K562 (cell line): ENCODE measurements at regions not wholly inside any gene's neighbourhood (a gene's known extent, or its start where the extent isn't known, plus 50 kb on each side); places are given as distances from the start of the nearest gene placed in this dataset.

Experiments used
- CTCF ChIP-seq, 3 experiments: IDR thresholded peaks in 2 of 3; conservative IDR thresholded peaks in 1 of 3; 2 replicates each; pipeline ENCODE4 v1.5.1; 2011 to 2012; ENCODE audit warnings: low read length in 3 of 3, mild to moderate bottlenecking in 3 of 3, control low read depth in 2 of 3, improper control_type of control experiment in 1 of 3, inconsistent platforms in 1 of 3, low read depth in 1 of 3, mixed read lengths in 1 of 3, moderate library complexity in 1 of 3; ENCODE audit not compliant: insufficient read depth in 2 of 3
- EP300 ChIP-seq: IDR thresholded peaks from 2 replicates; pipeline ENCODE4 v1.6.1; 2012; ENCODE audit warnings: low read length, improper control_type of control experiment
- ZHX1 ChIP-seq: fragments of 150-350 bp; conservative IDR thresholded peaks from 2 replicates; pipeline ENCODE4 v1.6.1; 2014; ENCODE audit warnings: low read length

GRCh38 chr1:80722611-80723010 lies 1078.1 kb upstream of the ADGRL2 start:
- no peak for TF ChIP-seq ZHX1
- TF ChIP-seq CTCF (IDR thresholded peaks at IDR 0.05 in 2 of 3, conservative IDR thresholded peaks at IDR 0.05 in 1 of 3; ENCODE audit: insufficient read depth in 2 of 3, low read depth in 1 of 3, low read length in 3 of 3), result no peak
- no peak for TF ChIP-seq EP300
